HFF-Myc (cell line): ENCODE measurements at regions not wholly inside any gene's neighbourhood (a gene's known extent, or its start where the extent isn't known, plus 50 kb on each side); places are given as distances from the start of the nearest gene placed in this dataset.
"Not testable (repeated sequence)": the region's sequence is repeated elsewhere in the genome, so short reads cannot be mapped to it uniquely, and the experiment has no call there.

ENCODE experiments used
- DNase-seq: peaks from one replicate; pipeline ENCODE4 v3.0.0-alpha.2; 2011; ENCODE audit warnings: low read depth; ENCODE audit errors: extremely low read depth
- H3K4me3 ChIP-seq: replicated peaks from 2 replicates; pipeline ENCODE4 v1.5.1; 2011; ENCODE audit warnings: low read depth, mild to moderate bottlenecking, control low read depth, low read length
- TF ChIP-seq, protein P1 (sequence below): IDR thresholded peaks from 2 replicates; pipeline ENCODE4 v1.5.1; 2012; ENCODE audit warnings: mild to moderate bottlenecking, low read depth, low read length, control low read depth; ENCODE audit errors: missing control alignments

GRCh38 chr2:228763379-228763981 is 507.6 kb downstream of the PID1 start:
- DNase-seq = no peak
- no peak overlapping the region for H3K4me3 ChIP-seq
- TF ChIP-seq, protein P1, sequence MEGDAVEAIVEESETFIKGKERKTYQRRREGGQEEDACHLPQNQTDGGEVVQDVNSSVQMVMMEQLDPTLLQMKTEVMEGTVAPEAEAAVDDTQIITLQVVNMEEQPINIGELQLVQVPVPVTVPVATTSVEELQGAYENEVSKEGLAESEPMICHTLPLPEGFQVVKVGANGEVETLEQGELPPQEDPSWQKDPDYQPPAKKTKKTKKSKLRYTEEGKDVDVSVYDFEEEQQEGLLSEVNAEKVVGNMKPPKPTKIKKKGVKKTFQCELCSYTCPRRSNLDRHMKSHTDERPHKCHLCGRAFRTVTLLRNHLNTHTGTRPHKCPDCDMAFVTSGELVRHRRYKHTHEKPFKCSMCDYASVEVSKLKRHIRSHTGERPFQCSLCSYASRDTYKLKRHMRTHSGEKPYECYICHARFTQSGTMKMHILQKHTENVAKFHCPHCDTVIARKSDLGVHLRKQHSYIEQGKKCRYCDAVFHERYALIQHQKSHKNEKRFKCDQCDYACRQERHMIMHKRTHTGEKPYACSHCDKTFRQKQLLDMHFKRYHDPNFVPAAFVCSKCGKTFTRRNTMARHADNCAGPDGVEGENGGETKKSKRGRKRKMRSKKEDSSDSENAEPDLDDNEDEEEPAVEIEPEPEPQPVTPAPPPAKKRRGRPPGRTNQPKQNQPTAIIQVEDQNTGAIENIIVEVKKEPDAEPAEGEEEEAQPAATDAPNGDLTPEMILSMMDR = no peak

- TF ChIP-seq, protein P1 = no peak
- H3K4me3 ChIP-seq = no peak overlapping the region
- no peak for DNase-seq
Measured at GRCh38 chr2:228762565-228762964, 508.5 kb downstream of the PID1 start.

GRCh38 chr2:228755661-228756060 is 515.4 kb downstream of the PID1 start:
- not testable (repeated sequence) for H3K4me3 ChIP-seq

DNA sequence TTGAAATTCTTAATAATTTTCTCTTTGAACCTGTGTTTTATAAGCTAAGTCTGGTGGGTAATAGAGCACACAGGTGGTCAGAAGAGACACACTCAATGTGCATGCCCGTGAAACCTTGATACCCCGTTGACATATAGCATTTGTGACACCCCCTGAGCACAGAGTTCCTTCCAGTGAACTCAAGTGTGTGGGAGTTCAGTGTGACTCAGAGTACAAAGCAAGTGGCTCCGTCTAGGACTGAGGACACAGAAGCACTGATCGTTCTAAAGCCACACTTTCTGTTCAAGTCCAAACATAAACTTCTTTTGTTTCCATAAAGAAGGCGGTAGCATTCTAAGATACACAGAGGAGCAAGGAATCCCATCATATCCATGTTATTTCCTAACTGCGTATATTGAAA is 523.6 kb downstream of the PID1 start:
- TF ChIP-seq, protein P1 = no peak
- no peak for DNase-seq
- no peak overlapping the region for H3K4me3 ChIP-seq

More at GRCh38 chr2:228755661-228756060, 515.4 kb downstream of the PID1 start:
- DNase-seq = not testable (repeated sequence)

DNA sequence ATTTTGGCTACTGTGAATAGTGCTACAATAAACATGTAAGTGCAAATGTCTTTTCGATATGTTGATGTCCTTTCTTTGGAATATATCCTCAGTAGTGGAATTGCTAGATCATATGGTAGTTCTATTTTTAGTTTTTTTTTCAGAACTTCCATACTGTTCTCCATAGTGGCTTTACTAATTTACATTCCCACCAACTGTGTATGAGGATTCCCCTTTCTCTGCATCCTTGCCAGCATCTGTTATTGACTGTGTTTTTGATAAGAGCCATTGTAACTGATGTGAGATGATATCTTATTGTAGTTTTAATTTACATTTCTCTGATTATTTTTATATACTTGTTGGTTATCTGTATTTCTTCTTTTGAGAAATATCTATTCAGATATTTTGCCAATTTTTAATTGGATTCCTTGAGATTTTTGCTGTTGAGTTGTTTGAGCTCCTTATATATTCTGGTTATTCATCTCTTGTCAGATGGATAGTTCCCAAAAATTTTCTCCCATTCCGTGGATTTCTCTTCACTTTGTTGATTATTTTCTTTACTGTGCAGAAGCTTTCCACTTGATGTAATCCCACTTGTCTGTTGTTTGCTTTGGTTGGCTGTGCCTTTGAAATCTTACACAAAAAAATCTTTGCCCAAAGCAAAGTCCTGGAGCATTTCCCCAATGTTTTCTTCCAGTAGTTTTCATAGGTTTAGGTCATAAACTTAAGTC is 532.3 kb downstream of the PID1 start:
- TF ChIP-seq, protein P1 = no peak
- no peak for DNase-seq
- no peak overlapping the region for H3K4me3 ChIP-seq

DNA sequence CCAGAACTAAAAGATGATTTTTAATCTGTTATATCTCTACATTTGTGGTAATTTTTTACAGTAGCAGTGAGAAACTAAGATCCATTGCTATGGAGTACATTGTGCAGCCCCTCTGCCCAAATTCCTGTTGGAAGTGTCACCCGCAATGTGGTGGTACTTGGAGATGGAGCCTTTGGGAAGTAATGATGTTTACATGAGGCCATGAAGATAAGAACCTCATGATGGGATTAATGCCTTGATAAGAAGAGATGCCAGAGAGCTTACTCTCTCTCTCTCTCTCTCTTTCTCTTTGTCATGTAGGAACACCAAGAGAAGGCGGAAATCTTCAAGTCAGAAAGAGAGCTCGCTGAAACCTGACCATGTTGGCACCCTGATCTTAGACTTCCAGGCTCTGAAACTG is 535.4 kb downstream of the PID1 start:
- DNase-seq = no peak
- TF ChIP-seq, protein P1 = no peak
- H3K4me3 ChIP-seq = no peak overlapping the region

DNA sequence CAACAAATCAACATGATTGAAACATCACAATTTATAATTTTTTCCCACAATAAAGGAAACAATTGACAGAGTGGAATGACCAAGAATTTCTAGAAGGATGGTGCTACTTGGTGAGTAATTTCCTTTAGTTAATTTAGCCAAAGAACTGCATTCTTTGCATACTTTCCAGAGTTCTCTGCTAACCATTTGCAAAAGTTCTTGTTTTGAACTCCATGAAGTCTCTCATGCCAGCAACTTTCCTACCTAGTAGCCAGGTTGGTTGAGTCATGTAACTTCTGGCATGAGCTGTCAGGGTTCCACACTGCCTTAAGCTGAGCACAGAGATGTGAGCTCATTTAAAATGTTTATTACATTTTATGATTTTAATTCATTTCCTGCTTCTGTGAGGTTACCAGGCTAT is 539.6 kb downstream of the PID1 start:
- DNase-seq = peak; percentile 35
- TF ChIP-seq, protein P1 = no peak
- H3K4me3 ChIP-seq = no peak overlapping the region
